Inflammatory macrophage treated with lipopolysaccharide for 1 hour (primary cell): ENCODE measurements at regions not wholly inside any gene's neighbourhood (a gene's known extent, or its start where the extent isn't known, plus 50 kb on each side); places are given as distances from the start of the nearest gene placed in this dataset.

Experiments
- DNase-seq, 2 donors: peaks; one replicate each; pipeline ENCODE4 v3.0.0-alpha.2; 2020 to 2022

GRCh38 chr15:46326173-46326572 lies 691.3 kb downstream of the SQOR start:
- no peak for DNase-seq

- no peak for DNase-seq
These were observed 694.0 kb downstream of the SQOR start for GRCh38 chr15:46328821-46329220.

GRCh38 chr15:46329876-46330275 lies 695.0 kb downstream of the SQOR start:
- DNase-seq, result no peak

- no peak for DNase-seq
These were observed 696.7 kb downstream of the SQOR start for GRCh38 chr15:46331546-46331945.

GRCh38 chr15:46343196-46343935 lies 708.5 kb downstream of the SQOR start:
- no peak for DNase-seq

- DNase-seq, result no peak
These were observed 709.4 kb downstream of the SQOR start for GRCh38 chr15:46344115-46344724.

- no peak for DNase-seq
These were observed 710.1 kb downstream of the SQOR start for GRCh38 chr15:46344915-46345314.

- DNase-seq, result no peak
These were observed 719.6 kb downstream of the SQOR start for GRCh38 chr15:46354443-46354842.

- DNase-seq, result no peak
These were observed 730.7 kb downstream of the SQOR start for GRCh38 chr15:46365572-46365971.

GRCh38 chr15:46366360-46367007 lies 731.7 kb downstream of the SQOR start:
- DNase-seq, result no peak

- DNase-seq, result no peak
These were observed 749.1 kb downstream of the SQOR start for GRCh38 chr15:46383978-46384377.

- DNase-seq, result no peak
These were observed 751.5 kb downstream of the SQOR start for GRCh38 chr15:46386356-46386755.

GRCh38 chr15:46389739-46390138 lies 754.9 kb downstream of the SQOR start:
- DNase-seq, result no peak

- no peak for DNase-seq
These were observed 759.6 kb downstream of the SQOR start for GRCh38 chr15:46394463-46394862.

GRCh38 chr15:46408312-46408711 lies 773.5 kb downstream of the SQOR start:
- no peak for DNase-seq

- no peak for DNase-seq
These were observed 775.0 kb downstream of the SQOR start for GRCh38 chr15:46409841-46410301.

GRCh38 chr15:46410705-46411104 lies 775.9 kb downstream of the SQOR start:
- no peak for DNase-seq

GRCh38 chr15:46411900-46412299 lies 777.1 kb downstream of the SQOR start:
- no peak for DNase-seq

- DNase-seq, result no peak
These were observed 779.0 kb downstream of the SQOR start for GRCh38 chr15:46413799-46414198.

GRCh38 chr15:46416544-46416943 lies 781.7 kb downstream of the SQOR start:
- no peak for DNase-seq

- no peak for DNase-seq
These were observed 786.2 kb downstream of the SQOR start for GRCh38 chr15:46420990-46421389.

GRCh38 chr15:46441294-46442062 lies 806.6 kb downstream of the SQOR start:
- no peak for DNase-seq

GRCh38 chr15:46442184-46442583 lies 807.4 kb downstream of the SQOR start:
- no peak for DNase-seq
